Hematopoietic multipotent progenitor cell treated with erythropoietin and hydrocortisone succinate and interleukin-3 and kit ligand, for 17 days (in vitro differentiated cells): ENCODE measurements at regions not wholly inside any gene's neighbourhood (a gene's known extent, or its start where the extent isn't known, plus 50 kb on each side); places are given as distances from the start of the nearest gene placed in this dataset.
A peak's percentile ranks its signal among the peaks of the same experiment; 100 is the strongest.

Source experiments
- DNase-seq: peaks from one replicate; pipeline ENCODE4 v3.0.0-alpha.2; 2015; ENCODE audit warnings: low spot score

DNA sequence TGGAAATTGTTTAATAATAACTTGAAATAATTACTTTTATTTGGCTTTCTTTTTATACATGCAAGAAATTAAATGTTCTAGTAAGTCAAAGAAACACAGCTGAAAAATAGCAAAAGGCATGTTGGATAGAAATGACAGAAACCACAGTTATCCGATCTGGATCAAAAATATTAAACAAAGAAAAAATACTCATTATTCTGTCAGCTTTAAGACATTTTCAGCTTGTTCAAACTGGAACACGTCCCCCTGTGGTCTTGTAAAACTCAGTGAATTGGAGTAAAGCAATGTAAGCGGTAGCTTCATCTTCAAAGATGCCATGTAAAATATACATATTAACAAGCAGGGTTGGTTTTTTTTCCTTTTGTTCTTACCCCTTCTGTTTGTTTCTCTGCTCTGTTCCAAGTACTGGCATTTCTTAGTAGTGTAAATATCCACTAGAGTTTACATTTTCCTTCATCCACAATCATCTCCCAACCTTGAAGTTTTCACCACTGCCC lies 223.4 kb downstream of the IGSF11 start:
- no peak for DNase-seq

DNA sequence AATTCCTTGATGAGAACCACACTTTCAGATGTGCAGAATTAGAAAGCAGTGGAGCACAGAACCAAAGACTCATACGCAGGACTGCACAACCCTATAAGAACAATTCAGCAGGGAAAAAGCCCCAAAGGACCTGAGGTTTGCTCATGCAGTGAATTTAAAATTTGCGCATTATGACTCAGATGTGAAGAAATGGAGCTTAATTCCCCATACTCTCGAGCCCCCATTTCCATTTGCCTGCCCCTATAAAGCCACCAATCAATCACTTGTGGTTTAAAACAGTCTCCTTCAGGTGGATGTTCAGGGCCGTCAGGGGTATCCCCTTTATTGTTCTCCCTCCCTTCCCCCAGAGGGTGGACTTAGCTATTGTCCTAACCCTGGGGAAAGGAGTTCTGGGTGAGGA lies 221.2 kb downstream of the IGSF11 start:
- no peak for DNase-seq

DNA sequence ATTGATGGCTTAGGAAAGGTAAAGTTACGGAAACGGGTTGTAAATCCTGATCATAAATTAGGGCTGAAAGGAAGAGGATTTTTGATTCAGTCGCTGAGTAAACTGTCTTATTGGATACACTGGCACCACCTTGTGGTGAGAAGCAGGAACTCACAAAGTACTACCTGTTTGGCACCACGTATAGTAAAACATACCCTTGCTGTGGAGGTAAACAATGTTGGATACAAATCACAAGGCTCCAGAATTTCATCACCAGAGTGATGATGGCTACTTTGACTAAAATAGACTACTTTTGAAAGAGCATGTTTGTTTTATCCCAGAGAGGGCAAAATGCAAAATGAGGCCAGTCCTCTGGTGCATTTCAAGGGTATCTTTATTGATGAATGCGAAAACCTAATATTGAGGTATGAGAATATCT lies 216.9 kb downstream of the IGSF11 start:
- DNase-seq, result peak; percentile 24

DNA sequence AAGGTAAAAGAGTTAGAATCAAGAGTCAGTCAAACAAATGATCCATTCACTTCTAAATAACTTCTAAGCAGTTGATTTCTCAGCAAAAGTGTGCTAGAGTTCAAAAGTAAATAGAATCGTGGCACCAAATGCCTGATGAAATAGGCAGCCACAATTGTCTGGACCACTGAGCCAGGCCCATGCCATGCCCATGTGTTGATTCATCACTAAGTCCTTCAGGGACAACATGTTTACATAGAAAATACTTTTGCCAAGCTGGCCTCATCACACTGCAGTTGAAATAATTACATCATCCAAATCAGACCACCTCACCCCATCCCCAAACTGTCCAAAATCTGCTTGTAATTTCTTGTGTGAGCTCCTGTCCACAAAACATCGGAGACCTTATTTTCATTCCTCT lies 216.3 kb downstream of the IGSF11 start:
- DNase-seq, result no peak

DNA sequence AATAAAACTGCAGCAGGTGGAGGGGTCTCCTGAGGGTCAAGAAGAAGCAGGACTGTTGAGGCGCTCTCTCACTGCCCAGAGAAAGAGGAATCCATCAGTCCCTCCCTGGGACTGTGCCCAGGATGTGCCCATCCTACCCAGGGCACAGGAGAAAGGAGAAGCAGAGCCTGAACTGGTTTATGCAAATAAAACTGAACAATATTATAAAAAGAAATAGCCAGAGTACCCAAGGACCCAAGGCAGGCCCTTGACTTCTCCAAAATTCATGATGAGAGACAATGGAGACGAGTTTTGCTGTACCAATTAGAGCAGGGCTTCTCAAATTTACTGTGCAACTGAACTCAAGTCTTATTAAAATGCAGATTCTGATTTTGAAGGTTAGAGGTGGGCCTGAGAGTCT lies 211.0 kb downstream of the IGSF11 start:
- DNase-seq, result no peak

DNA sequence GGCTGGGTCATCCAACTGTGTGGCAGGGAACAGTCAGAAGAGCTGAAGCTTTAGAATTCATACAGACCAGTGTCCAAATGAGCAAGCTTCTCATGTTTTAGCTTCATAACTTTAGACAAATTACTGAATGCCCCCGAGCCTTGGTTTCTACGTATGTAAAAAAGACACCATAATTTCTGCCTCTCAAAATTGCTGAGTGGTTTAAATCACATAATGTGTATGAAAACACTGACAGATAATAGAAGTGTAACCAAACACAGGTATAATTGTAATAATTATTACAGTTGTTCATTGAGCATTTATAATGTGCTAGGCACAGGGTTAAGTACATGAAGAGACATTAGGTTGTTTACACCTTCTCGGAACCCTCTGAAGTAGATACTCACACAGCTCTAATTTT lies 207.2 kb downstream of the IGSF11 start:
- DNase-seq, result no peak

DNA sequence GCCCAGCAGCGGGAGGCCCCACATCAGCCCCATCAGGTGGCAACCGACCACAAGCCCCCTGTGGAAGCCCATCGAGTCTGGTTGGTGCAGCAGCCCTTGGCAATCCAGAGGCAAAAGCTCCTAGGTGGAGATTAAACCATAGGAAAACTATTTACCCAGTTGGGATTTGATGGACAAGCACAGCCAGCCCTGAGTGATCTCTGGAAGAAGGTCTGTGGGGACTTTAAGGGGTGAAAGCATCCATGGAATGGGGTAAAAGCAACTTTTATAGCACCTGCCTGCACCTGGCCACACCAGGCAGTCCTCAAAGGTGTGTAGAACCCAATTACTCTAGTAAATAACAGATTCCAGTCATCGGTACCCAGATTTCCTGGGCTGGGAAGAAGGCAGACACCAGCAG lies 206.3 kb downstream of the IGSF11 start:
- DNase-seq, result no peak

DNA sequence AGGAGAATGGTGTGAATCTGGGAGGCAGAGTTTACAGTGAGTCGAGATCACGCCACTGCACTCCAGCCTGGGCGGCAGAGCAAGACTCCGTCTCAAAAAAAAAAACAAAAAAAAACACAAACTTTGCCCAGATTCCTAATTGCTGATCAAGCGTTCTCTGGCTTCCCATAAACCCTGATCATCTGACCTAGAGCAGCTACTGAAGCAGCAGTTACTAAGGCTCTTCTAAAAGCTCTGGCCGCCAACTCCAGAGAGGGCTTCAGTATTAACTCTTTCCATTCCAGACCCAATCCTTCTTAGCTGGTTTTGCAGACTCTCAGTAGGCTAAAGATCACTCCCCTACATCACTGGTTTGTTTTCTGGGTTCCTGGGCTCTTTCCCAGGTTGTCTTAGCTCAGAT lies 201.6 kb downstream of the IGSF11 start:
- no peak for DNase-seq

DNA sequence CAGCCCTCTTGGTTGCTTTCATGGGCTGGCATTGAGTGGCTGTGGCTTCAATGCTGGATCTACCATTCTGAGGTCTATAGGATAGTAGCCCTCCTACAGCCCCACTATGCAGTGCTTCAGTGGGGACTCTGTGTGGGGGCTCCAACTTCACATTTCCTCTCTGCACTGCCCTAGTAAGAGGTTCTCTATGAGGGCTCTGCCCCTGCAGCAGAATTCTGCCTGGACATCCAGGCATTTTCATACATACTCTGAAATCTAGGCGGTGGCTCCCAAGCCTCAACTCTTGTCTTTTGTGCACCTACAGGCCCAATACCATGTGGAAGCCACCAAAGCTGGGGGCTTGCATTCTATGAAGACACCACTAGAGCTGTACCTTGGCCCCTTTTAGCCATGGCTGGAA lies 195.8 kb downstream of the IGSF11 start:
- DNase-seq, result no peak

DNA sequence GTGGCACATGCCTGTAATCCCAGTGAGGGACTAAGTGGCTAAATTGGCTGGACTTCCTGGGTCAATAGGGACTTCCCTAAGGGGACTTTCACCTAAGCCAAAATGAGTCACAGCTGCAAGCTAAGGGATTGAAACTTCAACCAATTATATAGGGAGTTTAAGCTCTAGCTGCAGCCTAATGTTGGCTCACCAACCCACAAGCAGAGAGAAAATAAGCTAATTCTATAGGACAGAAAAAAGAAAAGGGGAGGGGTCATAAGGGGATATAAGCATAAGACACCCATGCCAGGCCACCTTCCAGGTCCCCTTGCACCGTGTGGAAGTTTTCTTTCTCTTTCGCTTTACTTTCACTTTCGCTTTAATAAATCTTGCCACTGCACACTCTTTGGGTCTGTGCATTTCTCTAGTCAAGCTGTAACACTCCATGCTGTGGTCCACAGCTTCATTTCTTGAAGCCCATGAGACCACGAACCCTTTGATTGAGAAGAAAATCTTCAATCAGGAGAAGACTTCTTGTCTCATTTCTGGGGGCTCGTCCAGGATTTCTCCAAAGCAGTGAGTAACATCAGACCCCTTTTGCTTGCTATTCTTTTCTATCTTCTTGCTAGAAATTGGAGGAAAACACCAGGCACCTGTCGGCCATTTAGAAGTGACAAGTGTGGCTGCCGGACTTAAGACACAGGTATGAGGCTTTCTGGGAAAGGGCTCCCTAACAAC lies 192.3 kb downstream of the IGSF11 start:
- no peak for DNase-seq

DNA sequence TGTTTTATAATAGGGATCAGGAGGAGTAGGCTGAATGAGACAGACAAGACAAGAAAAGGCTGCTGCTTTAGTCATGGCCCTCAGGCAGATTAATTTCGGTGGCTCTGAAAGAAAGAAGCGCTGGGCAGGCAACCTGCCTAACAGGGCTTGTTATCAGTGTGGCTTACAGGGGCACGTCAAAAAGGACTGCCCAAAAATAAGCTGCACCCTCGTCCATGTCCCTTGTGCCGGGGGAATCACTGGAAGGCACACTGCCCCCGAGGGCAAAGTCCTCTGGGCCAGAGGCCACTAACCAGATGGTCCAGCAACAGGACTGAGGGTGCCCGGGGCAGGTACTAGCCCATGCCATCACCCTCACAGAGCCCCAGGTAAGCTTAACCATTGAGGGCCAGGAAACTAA lies 188.5 kb downstream of the IGSF11 start:
- no peak for DNase-seq
